ENCODE measurements at regions not wholly inside any gene's neighbourhood (a gene's known extent, or its start where the extent isn't known, plus 50 kb on each side); places are given as distances from the start of the nearest gene placed in this dataset.
"Not testable (repeated sequence)": the region's sequence is repeated elsewhere in the genome, so short reads cannot be mapped to it uniquely, and the experiment has no call there.

GRCh38 chr22:49404576-49405241 lies 423.0 kb downstream of the BRD1 start:
- no peak for DNase-seq

- no peak for DNase-seq
Measured at GRCh38 chr22:49404020-49404419, 423.7 kb downstream of the BRD1 start.

- no peak for DNase-seq
Measured at GRCh38 chr22:49403102-49403501, 424.6 kb downstream of the BRD1 start.

GRCh38 chr22:49402169-49402568 lies 425.5 kb downstream of the BRD1 start:
- DNase-seq, result no peak

DNA sequence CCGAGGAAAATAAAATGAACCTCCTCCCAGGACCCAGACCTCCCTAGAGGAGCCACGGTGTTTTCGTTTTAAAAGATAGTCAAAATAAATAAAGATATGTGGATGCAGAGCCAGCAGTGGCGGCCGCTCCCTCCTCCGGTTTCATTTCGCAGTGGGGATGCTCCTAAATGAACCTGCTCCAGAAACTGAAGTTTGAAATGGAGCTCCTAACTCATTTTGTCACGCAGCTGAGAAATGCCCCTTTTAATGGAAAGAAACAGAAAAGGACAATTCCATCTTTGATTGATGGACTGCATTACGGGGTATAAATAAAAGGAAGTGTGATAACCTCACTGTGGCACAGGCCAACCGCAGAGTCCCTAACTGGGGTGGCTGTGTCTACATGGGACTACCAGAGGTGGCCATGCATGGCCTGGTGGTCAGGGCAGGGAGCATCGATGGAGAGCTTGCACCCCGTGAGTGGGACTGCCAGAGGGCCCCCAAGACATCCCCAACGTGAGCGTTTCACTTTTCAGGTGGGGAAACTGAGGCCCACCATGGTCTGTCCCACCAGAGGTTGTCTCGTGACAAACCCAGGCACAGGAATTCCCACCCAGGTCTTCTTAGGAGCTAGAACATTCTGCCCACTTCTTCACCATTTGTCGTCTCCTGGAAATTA lies 426.6 kb downstream of the BRD1 start:
- no peak for DNase-seq

- no peak for DNase-seq
Measured at GRCh38 chr22:49400136-49400940, 427.3 kb downstream of the BRD1 start.

- no peak for DNase-seq
Measured at GRCh38 chr22:49398646-49399045, 429.0 kb downstream of the BRD1 start.

DNA sequence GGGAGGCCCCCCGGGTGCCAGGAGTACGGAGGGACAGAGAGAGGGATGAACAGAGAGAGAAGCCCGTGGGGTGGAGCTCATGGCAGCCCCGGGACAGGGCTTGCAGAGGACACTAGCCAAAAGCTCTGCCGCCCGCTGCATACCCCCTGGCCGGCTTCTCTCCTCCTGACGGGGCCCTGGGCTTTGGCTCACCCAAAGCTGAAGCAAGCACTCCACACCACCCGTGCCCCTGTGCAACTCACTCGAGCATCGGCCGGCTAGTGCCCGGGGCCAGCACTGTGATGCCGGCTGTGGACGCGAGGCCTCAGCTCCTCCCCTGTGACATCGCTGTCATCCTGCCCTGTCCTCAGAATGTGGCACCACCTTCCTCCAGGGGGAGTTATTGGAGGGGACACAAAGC lies 429.6 kb downstream of the BRD1 start:
- DNase-seq, result no peak

- no peak for DNase-seq
Measured at GRCh38 chr22:49396817-49397216, 430.9 kb downstream of the BRD1 start.

DNA sequence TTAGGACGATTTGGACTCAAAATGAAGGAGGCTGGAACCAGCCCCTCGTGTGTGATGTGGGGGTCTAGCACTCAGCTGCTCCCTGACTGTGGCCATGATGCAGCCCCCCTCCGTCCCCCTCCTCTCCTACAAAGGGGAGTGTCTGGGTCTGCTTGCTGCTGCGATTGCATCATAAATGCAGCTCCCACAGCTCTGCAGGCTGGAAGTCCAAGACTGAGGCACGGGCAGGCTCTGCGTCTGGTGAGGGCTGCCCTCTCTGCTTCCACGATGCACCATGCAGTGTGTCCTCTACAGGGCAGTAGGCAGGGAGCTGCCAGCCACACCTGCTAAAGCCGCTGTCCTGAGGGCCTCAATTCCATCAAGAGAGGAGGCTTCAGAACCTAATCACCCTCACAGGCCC lies 432.1 kb downstream of the BRD1 start:
- DNase-seq, result no peak

DNA sequence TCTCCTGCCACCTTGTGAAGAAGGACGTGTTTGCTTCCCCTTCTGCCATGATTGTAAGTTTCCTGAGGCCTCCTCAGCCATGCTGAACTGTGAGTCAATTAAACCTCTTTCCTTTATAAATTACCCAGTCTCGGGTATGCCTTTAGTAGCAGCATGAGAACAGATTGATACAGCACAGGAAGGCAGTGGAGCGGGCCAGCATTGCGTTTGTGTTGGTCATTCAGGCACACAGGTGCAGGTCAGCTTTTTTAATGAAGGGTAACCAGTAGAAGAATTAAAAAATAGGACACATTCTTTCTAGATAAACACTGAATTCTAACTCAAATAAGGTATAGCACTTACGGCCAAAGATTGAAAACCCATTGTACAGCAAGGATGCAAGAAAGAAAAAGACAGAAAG lies 432.6 kb downstream of the BRD1 start:
- not testable (repeated sequence) for DNase-seq

DNA sequence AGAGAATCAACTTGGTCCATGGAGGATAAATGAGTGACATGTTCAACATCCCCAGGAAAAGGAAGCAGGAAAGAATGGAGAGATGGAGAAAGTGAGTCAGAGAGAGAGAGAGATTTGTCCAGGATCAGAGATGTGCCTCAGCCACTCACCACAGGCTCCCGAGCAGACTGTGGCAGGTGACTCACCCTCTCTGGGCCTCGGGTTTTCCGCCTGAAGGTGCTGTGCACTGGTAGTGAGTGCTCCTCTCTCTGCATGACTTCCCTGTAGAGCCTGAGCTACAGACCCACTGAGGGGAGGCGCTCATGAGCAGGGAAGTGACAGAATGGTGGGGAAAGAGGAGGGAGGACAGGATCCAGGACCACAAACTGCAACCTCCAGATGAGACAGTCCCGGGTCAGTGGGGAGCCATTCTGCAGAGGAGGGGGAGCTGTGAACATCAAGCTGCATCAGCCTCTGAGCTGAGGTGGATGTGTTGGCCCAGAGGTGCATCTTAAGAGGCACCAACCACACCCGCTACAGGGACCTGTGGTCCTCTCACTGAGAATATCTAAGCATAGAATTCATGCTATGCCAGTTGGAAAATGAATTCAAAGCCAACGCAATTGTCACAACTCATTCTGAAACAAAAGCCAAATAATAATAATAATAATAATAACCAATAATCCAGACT lies 433.4 kb downstream of the BRD1 start:
- DNase-seq, result no peak

GRCh38 chr22:49393526-49393925 lies 434.1 kb downstream of the BRD1 start:
- DNase-seq, result no peak

GRCh38 chr22:49392841-49393510 lies 434.7 kb downstream of the BRD1 start:
- DNase-seq, result no peak

DNA sequence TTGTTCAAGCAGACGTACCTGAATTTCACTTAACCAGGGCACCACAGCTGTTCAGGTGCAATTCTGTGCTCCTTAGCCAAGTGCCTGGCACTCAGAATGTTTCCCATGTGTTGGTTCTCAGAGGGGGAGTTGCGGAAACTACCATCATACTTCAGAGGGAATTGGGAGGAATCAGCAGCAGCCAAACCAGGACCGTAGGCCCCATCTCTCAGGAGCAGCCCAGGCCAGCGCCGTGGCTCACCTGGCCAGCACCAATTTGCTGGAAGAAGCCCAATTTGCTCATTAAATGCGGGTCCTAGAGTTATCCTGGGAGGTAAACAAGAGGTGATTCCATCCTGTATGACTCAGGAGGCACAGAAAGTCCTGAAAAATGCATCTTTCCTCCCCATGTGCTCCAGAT lies 435.4 kb downstream of the BRD1 start:
- DNase-seq, result no peak

GRCh38 chr22:49391436-49391835 lies 436.2 kb downstream of the BRD1 start:
- no peak for DNase-seq

GRCh38 chr22:49390954-49391353 lies 436.7 kb downstream of the BRD1 start:
- DNase-seq, result no peak

- not testable (repeated sequence) for DNase-seq
Measured at GRCh38 chr22:49383909-49384308, 443.8 kb downstream of the BRD1 start.

GRCh38 chr22:49382451-49382735 lies 445.3 kb downstream of the BRD1 start:
- no peak for DNase-seq

GRCh38 chr22:49381595-49382450 lies 445.9 kb downstream of the BRD1 start:
- no peak for DNase-seq

- DNase-seq, result peak; percentile 12
Measured at GRCh38 chr22:49380828-49381114, 446.9 kb downstream of the BRD1 start.

- DNase-seq, result no peak
Measured at GRCh38 chr22:49380095-49380827, 447.4 kb downstream of the BRD1 start.
